PC-9 (cell line): ENCODE measurements at regions not wholly inside any gene's neighbourhood (a gene's known extent, or its start where the extent isn't known, plus 50 kb on each side); places are given as distances from the start of the nearest gene placed in this dataset.

Source experiments
- BruUV-seq: library from RNA; stranded (reverse); fragments of 400-500 nt; replicated peaks from 2 replicates; lab custom pipeline; 2021; lab: Mats Ljungman, UMichigan
- CTCF ChIA-PET: fragments of 300-600 bp; sonication (Branson Sonifier 250); formaldehyde crosslinking; loops from one replicate; lab custom pipeline; 2022; ENCODE audit warnings: antibody characterized with exemption; lab: Charles Lee
- POLR2A ChIA-PET: fragments of 300-600 bp; sonication (Branson Sonifier 250); formaldehyde crosslinking; loops from one replicate; lab custom pipeline; 2022; ENCODE audit warnings: antibody characterized with exemption; ENCODE audit not compliant: unreplicated experiment; lab: Charles Lee
- DNase-seq, 2 experiments: peaks; one replicate each; pipeline versions ENCODE4 v3.0.0 to v3.0.0-alpha.2; 2015 to 2022; ENCODE audit warnings: mixed read lengths in 1 of 2
- H2AFZ ChIP-seq: fragments of 200-600 bp; sonication (generic); 2 replicates; pipeline ENCODE4 v1.8.1; 2017; ENCODE audit warnings: antibody characterized with exemption
- H3F3A ChIP-seq: fragments of 200-600 bp; sonication (generic); 2 replicates; pipeline ENCODE4 v1.8.1; 2017; ENCODE audit warnings: antibody characterized with exemption, mild to moderate bottlenecking, low read depth; ENCODE audit not compliant: insufficient read depth
- H3K27ac ChIP-seq: fragments of 200-600 bp; sonication (generic); 2 replicates; pipeline ENCODE4 v1.6.1; 2016; ENCODE audit warnings: mixed run types
- H3K27me3 ChIP-seq: fragments of 200-600 bp; sonication (generic); 2 replicates; pipeline ENCODE4 v1.6.1; 2016; ENCODE audit warnings: low read depth, mixed run types; ENCODE audit not compliant: insufficient read depth
- H3K36me3 ChIP-seq: fragments of 200-600 bp; sonication (generic); 2 replicates; pipeline ENCODE4 v1.6.1; 2016; ENCODE audit warnings: low read depth, mixed run types
- H3K4me1 ChIP-seq: fragments of 200-600 bp; sonication (generic); replicated peaks from 2 replicates; pipeline ENCODE4 v1.6.1; 2016; ENCODE audit warnings: mixed run types; ENCODE audit not compliant: insufficient read depth
- H3K4me2 ChIP-seq: fragments of 200-600 bp; sonication (generic); 2 replicates; pipeline ENCODE4 v1.6.1; 2017; ENCODE audit warnings: mixed run types
- H3K4me3 ChIP-seq: fragments of 200-600 bp; sonication (generic); 2 replicates; pipeline ENCODE4 v1.6.1; 2016; ENCODE audit warnings: mixed run types
- H3K79me2 ChIP-seq: fragments of 200-600 bp; sonication (generic); 2 replicates; pipeline ENCODE4 v1.6.1; 2017; ENCODE audit warnings: low read depth, mixed run types
- H3K9me2 ChIP-seq: fragments of 200-600 bp; sonication (generic); 2 replicates; pipeline ENCODE4 v1.8.1; 2017; ENCODE audit warnings: mild to moderate bottlenecking; ENCODE audit not compliant: insufficient read depth
- H3K9me3 ChIP-seq: fragments of 200-600 bp; sonication (generic); 2 replicates; pipeline ENCODE4 v1.8.1; 2016; ENCODE audit warnings: low read depth; ENCODE audit not compliant: insufficient read depth
- H4K20me1 ChIP-seq: fragments of 200-600 bp; sonication (generic); 2 replicates; pipeline ENCODE4 v1.8.1; 2017; ENCODE audit not compliant: insufficient read depth
- EZH2 ChIP-seq: fragments of 200-600 bp; sonication (generic); IDR thresholded peaks from 2 replicates; pipeline ENCODE4 v1.8.0; 2017; ENCODE audit warnings: antibody characterized with exemption, low read depth
- intact Hi-C: fragments of 100-400 bp; cut with micrococcal nuclease; formaldehyde crosslinking; loops from one replicate; pipeline ENCODE4 v1.10.0; 2022; ENCODE audit not compliant: unreplicated experiment
- TF ChIP-seq, protein P1 (sequence below): fragments of 200-600 bp; sonication (generic); conservative IDR thresholded peaks from 2 replicates; pipeline ENCODE4 v1.6.1; 2017; ENCODE audit warnings: mixed run types, antibody characterized with exemption, mild to moderate bottlenecking, moderate library complexity

DNA sequence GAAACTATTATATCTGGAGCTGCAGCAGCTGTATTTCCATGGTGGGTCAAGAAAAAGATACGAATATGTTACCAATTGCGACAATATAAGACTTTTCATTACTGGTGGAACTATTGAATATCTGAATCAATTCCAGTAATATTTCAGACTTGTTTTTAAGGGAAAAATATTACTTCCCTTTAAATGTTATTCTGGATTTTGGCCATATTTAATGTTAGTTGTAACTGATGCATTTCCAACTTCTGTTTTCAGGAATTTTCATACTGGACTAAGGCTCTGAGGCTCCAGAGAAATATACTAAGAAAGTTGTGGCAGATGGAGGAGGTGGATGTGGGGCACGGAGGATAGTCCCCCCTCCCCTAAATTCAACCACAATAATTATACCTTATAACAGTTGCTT is 555.2 kb upstream of the SETBP1 start:
- no peak overlapping the region for H3K4me2 ChIP-seq
- H3K9me3 ChIP-seq: no peaks in the 10 kb centered on the region
- TF ChIP-seq, protein P1, sequence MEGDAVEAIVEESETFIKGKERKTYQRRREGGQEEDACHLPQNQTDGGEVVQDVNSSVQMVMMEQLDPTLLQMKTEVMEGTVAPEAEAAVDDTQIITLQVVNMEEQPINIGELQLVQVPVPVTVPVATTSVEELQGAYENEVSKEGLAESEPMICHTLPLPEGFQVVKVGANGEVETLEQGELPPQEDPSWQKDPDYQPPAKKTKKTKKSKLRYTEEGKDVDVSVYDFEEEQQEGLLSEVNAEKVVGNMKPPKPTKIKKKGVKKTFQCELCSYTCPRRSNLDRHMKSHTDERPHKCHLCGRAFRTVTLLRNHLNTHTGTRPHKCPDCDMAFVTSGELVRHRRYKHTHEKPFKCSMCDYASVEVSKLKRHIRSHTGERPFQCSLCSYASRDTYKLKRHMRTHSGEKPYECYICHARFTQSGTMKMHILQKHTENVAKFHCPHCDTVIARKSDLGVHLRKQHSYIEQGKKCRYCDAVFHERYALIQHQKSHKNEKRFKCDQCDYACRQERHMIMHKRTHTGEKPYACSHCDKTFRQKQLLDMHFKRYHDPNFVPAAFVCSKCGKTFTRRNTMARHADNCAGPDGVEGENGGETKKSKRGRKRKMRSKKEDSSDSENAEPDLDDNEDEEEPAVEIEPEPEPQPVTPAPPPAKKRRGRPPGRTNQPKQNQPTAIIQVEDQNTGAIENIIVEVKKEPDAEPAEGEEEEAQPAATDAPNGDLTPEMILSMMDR: no peak
- no peak for TF ChIP-seq EZH2
- no peaks in the 10 kb centered on the region for H3F3A ChIP-seq
- H2AFZ ChIP-seq: no peak overlapping the region
- intact Hi-C loops: no loop called here
- H3K4me3 ChIP-seq: no peak overlapping the region
- H3K4me1 ChIP-seq: no peaks in the 10 kb centered on the region
- no peak for DNase-seq
- no peaks in the 10 kb centered on the region for H3K36me3 ChIP-seq
- no peaks in the 10 kb centered on the region for H3K27me3 ChIP-seq
- ChIA-PET POLR2A (no interaction called here), CTCF (no interaction called here)
- BruUV-seq: no TSS peak
- H3K27ac ChIP-seq: no peak overlapping the region
- no peaks in the 10 kb centered on the region for H3K79me2 ChIP-seq
- no peaks in the 10 kb centered on the region for H4K20me1 ChIP-seq
- H3K9me2 ChIP-seq: no peaks in the 10 kb centered on the region

DNA sequence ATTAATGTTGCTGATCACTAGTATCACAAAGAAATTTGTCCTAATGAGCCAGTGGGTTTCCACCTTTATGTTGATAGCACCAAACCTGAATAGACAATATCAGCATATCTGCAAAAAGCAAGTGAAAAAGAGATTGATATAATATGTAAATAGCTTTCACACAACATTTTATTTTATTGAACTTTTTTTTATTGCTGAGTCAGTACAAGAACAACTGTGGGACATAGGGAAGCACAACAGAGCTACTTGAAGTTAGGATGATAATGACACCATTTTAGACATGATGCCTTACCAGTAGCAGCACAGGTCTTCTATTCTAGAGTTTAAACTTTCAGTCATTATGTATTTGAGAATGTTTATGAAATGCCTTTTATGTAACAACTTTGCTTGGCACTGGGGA is 554.1 kb upstream of the SETBP1 start:
- H3K27ac ChIP-seq: no peak overlapping the region
- H2AFZ ChIP-seq: no peak overlapping the region
- TF ChIP-seq EZH2: no peak
- TF ChIP-seq, protein P1: no peak
- no peaks in the 10 kb centered on the region for H4K20me1 ChIP-seq
- H3K27me3 ChIP-seq: no peaks in the 10 kb centered on the region
- H3K4me3 ChIP-seq: no peak overlapping the region
- no peak overlapping the region for H3K4me2 ChIP-seq
- H3K4me1 ChIP-seq: no peaks in the 10 kb centered on the region
- H3K9me3 ChIP-seq: no peaks in the 10 kb centered on the region
- DNase-seq: no peak
- H3K79me2 ChIP-seq: no peaks in the 10 kb centered on the region
- ChIA-PET CTCF (no interaction called here), POLR2A (no interaction called here)
- H3F3A ChIP-seq: no peaks in the 10 kb centered on the region
- intact Hi-C loops: no loop called here
- no peaks in the 10 kb centered on the region for H3K9me2 ChIP-seq
- BruUV-seq: no TSS peak
- no peaks in the 10 kb centered on the region for H3K36me3 ChIP-seq

DNA sequence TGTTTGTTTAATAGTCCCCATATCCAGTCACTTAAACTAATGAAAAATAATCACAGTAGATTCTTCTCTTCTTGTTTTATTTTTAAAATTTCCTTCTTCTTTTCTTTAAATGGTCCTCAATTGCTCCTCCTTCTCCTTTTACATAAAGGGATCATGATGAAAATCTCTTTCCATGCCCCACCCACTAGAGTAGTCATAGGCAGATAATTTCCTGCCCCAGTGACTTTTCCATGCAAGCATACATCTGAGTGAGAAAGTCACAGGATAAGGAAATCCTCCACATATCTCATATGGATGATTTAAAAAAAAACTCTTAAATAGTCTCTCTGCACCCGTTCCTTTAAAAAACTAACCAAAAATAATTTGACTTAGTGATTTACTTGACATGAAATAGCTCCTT is 552.3 kb upstream of the SETBP1 start:
- BruUV-seq: no TSS peak
- Histone ChIP-seq H2AFZ (no peak overlapping the region), H3K27ac (no peak overlapping the region), H3K79me2 (no peaks in the 10 kb centered on the region), H3K36me3 (no peaks in the 10 kb centered on the region), H4K20me1 (no peaks in the 10 kb centered on the region), H3F3A (no peaks in the 10 kb centered on the region), H3K9me3 (no peaks in the 10 kb centered on the region), H3K27me3 (no peaks in the 10 kb centered on the region), H3K4me2 (no peak overlapping the region), H3K4me1 (no peaks in the 10 kb centered on the region), H3K9me2 (no peaks in the 10 kb centered on the region), H3K4me3 (no peak overlapping the region)
- POLR2A ChIA-PET: no interaction called here
- intact Hi-C loops: no loop called here
- CTCF ChIA-PET: no interaction called here
- DNase-seq: no peak
- TF ChIP-seq EZH2: no peak
- TF ChIP-seq, protein P1: no peak
